GM12875 (cell line): ENCODE measurements at regions not wholly inside any gene's neighbourhood (a gene's known extent, or its start where the extent isn't known, plus 50 kb on each side); places are given as distances from the start of the nearest gene placed in this dataset.

Experiments used
- H3K4me3 ChIP-seq: one replicate; pipeline ENCODE4 v1.5.1; 2011; ENCODE audit warnings: low read depth, low read length, control low read depth
- TF ChIP-seq, protein P1 (sequence below): IDR thresholded peaks from 2 replicates; pipeline ENCODE4 v1.5.1; 2011; ENCODE audit warnings: low read depth, mild to moderate bottlenecking, control low read depth, inconsistent platforms, low read length, moderate library complexity, borderline replicate concordance; ENCODE audit not compliant: insufficient read depth

- H3K4me3 ChIP-seq: no peak overlapping the region
Measured at GRCh38 chr4:93888308-93888707, 59.8 kb downstream of the ATOH1 start.

DNA sequence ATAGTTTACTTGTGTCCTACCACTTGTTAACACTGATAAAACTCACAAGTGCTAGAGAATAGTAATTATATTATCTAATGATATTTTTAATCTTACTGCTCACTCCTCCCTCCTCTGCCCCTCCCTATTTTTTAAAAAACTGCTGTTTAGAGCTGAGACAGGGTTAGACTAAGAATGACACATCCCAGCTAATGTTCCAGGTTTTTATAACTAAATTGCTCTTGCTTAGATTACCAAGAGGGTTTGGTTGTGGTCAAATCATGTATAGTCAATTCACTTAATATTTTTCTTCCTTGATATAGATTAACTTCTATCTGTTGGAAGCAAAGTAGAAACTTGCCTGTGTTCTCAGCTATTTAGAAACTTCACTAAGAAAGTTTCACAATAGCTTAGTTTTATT lies 60.2 kb downstream of the ATOH1 start:
- TF ChIP-seq, protein P1, sequence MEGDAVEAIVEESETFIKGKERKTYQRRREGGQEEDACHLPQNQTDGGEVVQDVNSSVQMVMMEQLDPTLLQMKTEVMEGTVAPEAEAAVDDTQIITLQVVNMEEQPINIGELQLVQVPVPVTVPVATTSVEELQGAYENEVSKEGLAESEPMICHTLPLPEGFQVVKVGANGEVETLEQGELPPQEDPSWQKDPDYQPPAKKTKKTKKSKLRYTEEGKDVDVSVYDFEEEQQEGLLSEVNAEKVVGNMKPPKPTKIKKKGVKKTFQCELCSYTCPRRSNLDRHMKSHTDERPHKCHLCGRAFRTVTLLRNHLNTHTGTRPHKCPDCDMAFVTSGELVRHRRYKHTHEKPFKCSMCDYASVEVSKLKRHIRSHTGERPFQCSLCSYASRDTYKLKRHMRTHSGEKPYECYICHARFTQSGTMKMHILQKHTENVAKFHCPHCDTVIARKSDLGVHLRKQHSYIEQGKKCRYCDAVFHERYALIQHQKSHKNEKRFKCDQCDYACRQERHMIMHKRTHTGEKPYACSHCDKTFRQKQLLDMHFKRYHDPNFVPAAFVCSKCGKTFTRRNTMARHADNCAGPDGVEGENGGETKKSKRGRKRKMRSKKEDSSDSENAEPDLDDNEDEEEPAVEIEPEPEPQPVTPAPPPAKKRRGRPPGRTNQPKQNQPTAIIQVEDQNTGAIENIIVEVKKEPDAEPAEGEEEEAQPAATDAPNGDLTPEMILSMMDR: no peak
- H3K4me3 ChIP-seq: no peak overlapping the region

More at GRCh38 chr4:93888308-93888707, 59.8 kb downstream of the ATOH1 start:
- TF ChIP-seq, protein P1: no peak

DNA sequence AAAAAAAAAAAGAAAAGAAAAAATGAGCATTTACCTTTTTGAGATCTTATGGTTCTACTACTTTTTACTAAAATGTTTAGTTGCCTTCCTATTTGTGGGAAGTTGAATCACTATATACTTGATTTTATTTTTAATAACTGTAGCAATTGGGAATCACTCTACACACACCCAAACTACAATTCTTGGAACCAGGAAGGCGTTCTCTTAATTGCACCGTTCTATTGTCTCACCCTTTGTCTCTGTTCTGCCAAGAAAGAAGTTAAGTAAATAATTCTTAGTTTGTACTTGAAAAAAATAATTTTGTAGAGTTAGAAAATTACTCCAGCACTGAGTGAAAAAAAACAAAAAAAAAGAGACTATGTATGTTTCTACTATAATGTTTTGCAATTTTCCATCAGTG lies 62.7 kb downstream of the ATOH1 start:
- H3K4me3 ChIP-seq: no peak overlapping the region
- TF ChIP-seq, protein P1: no peak

DNA sequence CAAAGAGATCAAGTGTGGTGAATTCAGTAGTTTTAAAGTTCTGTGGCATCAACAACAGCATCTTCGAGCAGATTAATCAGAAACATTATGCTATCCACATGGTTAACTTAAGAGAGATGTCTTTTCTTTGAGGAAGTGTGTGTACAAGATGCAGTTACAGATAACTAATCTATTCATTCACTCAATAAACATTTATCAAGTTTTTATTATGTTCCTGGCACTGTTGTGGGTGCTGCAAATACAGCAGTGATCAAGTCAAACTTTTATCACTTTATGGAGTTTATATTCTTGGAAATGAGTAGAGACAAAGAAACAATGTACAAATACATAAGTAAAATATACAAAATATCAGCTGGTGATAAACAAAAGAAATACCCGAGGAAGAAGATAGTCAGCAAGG lies 66.4 kb downstream of the ATOH1 start:
- TF ChIP-seq, protein P1: no peak
- H3K4me3 ChIP-seq: no peak overlapping the region

DNA sequence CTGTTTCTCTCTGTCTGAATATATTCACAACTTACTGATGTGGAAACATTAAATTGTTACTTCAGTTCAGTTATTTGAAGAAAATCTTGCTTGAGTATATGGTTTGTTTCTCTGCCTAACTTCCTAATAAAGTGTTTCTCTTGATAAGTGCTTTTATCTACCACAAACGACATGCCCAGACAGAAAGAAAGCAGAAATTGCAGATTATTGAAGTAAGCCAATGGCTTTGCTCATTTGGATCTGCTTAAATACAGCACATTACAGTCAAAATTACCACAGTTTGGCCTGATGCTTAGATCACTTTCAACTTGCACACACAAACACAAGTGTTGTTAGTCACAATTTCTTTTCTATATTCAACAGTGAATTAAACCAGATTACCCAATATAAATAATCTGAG lies 68.0 kb downstream of the ATOH1 start:
- H3K4me3 ChIP-seq: no peak overlapping the region
- TF ChIP-seq, protein P1: no peak

DNA sequence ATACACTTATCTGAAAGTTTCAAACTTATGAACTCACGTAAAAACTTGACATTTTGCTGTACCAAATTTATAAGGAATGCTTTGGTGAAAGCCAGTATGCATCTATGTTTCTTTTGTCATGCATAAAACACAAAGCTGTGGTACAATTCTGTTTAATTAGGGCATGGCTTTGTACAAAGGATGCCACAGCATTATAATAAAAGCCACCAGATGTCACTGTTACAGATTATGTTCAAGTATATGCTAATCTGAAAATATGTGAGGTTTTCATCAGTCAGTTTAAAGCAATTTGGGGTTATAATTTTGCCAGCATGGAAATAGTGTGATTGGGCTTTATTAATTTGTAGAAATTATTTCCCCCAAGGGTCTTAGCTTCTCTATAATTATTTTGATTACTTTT lies 69.0 kb downstream of the ATOH1 start:
- TF ChIP-seq, protein P1: peak; percentile 18; the same call in 1 of the 2 replicates
- H3K4me3 ChIP-seq: no peak overlapping the region

DNA sequence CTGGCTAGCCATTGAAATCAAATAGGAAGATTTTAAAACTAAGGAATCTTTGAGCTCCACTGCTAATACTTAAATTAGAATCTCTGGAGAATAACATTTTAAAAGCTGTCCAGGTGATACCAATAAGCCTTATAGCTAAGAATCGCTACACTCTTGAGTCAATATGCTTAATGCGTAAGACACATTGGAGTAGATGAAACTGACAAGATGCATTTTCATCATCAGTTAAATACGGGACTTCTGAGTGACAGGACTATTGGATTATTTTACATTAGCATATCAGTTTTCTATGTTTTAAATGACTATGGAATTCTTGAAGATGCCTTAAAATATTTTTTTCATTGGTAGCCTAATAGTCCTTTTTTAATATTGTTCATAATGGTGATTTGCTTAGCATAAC lies 80.2 kb downstream of the ATOH1 start:
- H3K4me3 ChIP-seq: no peak overlapping the region
- TF ChIP-seq, protein P1: no peak
